Keratinocyte (primary cell): ENCODE measurements at regions not wholly inside any gene's neighbourhood (a gene's known extent, or its start where the extent isn't known, plus 50 kb on each side); places are given as distances from the start of the nearest gene placed in this dataset.

ENCODE experiments used
- EZH2 ChIP-seq: IDR thresholded peaks from one replicate; pipeline ENCODE4 v1.6.1; 2012; ENCODE audit warnings: inconsistent platforms, mild to moderate bottlenecking, low read length, moderate library complexity
- TF ChIP-seq, protein P1 (sequence below), 3 experiments: IDR thresholded peaks in 1 of 3; conservative IDR thresholded peaks in 1 of 3; optimal IDR thresholded peaks in 1 of 3; 2 replicates in 2 of 3; 3 replicates in 1 of 3; pipeline versions ENCODE3 to v1.5.1; 2011; ENCODE audit warnings: low read length in 3 of 3, mild to moderate bottlenecking in 3 of 3, moderate library complexity in 2 of 3, control low read depth in 1 of 3, inconsistent platforms in 1 of 3; ENCODE audit not compliant: insufficient read depth in 2 of 3; ENCODE audit errors: extremely low read depth in 1 of 3

DNA sequence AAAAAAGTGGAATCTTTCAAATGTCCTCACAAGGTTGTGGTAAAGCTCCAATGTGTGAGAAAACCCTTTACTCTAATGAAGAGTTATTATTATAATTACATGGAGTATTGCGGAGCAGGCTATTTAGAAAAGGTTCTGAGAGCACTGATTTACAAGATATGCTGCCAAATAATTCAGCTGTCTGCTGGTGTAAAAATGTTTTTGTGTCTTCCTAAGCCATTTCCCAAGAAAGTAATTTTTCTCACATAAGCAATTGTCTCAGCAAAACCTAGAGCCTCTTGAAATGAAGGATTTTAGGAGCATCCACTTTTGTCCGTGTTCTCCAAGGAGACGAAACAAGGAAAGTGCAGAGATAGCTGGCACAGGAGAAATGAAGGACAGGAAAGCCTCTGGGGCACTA is 229.6 kb upstream of the STARD13 start:
- TF ChIP-seq, protein P1, sequence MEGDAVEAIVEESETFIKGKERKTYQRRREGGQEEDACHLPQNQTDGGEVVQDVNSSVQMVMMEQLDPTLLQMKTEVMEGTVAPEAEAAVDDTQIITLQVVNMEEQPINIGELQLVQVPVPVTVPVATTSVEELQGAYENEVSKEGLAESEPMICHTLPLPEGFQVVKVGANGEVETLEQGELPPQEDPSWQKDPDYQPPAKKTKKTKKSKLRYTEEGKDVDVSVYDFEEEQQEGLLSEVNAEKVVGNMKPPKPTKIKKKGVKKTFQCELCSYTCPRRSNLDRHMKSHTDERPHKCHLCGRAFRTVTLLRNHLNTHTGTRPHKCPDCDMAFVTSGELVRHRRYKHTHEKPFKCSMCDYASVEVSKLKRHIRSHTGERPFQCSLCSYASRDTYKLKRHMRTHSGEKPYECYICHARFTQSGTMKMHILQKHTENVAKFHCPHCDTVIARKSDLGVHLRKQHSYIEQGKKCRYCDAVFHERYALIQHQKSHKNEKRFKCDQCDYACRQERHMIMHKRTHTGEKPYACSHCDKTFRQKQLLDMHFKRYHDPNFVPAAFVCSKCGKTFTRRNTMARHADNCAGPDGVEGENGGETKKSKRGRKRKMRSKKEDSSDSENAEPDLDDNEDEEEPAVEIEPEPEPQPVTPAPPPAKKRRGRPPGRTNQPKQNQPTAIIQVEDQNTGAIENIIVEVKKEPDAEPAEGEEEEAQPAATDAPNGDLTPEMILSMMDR (optimal IDR thresholded peaks at IDR 0.05 in 1 of 3, IDR thresholded peaks at IDR 0.05 in 1 of 3, conservative IDR thresholded peaks at IDR 0.05 in 1 of 3; ENCODE audit: extremely low read depth in 1 of 3, insufficient read depth in 2 of 3, low read length in 3 of 3), result no peak
- no peak for TF ChIP-seq EZH2
